Muscle layer of colon (tissue), 2 donors: ENCODE measurements at regions not wholly inside any gene's neighbourhood (a gene's known extent, or its start where the extent isn't known, plus 50 kb on each side); places are given as distances from the start of the nearest gene placed in this dataset.

Experiments used
- H3K27ac ChIP-seq: one replicate; pipeline ENCODE4 v1.7.0; 2013; ENCODE audit warnings: low read depth, mild to moderate bottlenecking, low read length, moderate library complexity
- H3K27me3 ChIP-seq, 2 donors: one replicate each; pipeline ENCODE4 v1.7.0; 2013; ENCODE audit warnings: low read length in 2 of 2, mild to moderate bottlenecking in 2 of 2; ENCODE audit not compliant: insufficient read depth in 2 of 2, control insufficient read depth in 1 of 2
- H3K36me3 ChIP-seq: one replicate; pipeline ENCODE4 v1.7.0; 2013; ENCODE audit warnings: mild to moderate bottlenecking, low read length; ENCODE audit not compliant: insufficient read depth
- H3K4me1 ChIP-seq: one replicate; pipeline ENCODE4 v1.7.0; 2013; ENCODE audit warnings: mild to moderate bottlenecking, low read length; ENCODE audit not compliant: insufficient read depth
- H3K4me3 ChIP-seq, 2 donors: one replicate each; pipeline ENCODE4 v1.7.0; 2013; ENCODE audit warnings: low read length in 2 of 2, low read depth in 1 of 2, mild to moderate bottlenecking in 1 of 2, moderate library complexity in 1 of 2
- H3K9ac ChIP-seq: one replicate; pipeline ENCODE4 v1.7.0; 2013; ENCODE audit warnings: low read length
- H3K9me3 ChIP-seq: one replicate; pipeline ENCODE4 v1.7.0; 2013; ENCODE audit warnings: mild to moderate bottlenecking, low read length
- donor health status: abdominal sarcoma.
- donor health status: Adenocarcinoma of cecum.

- no peaks in the 10 kb centered on the region for H3K9me3 ChIP-seq
- H3K9ac ChIP-seq: no peak overlapping the region
- H3K27ac ChIP-seq: no peak overlapping the region
- H3K27me3 ChIP-seq: no peaks in the 10 kb centered on the region
- H3K36me3 ChIP-seq: no peaks in the 10 kb centered on the region
- no peak overlapping the region for H3K4me3 ChIP-seq
- no peaks in the 10 kb centered on the region for H3K4me1 ChIP-seq
These were observed 496.9 kb upstream of the DIPK2B start for GRCh38 chrX:45697591-45697990.

DNA sequence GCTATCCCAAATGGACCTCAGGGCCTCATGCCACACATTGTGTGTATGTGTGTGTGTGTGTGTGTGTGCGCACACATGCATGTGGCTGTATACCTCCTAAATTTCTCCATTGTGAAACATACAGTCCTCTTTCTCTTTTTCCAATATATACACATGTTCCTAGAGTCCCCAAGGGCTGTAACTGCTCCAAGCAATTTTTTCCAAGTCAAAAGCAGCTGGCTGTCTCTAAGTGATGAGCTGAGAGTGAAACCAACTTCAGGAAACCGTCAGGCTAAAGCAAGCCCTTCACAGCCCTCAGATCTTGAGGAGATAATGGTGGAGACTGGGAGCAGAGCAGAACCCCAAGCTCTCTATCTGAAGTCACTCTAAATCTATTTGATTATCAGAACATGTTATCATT, 496.1 kb upstream of the DIPK2B start:
- Histone ChIP-seq H3K9me3 (no peaks in the 10 kb centered on the region), H3K4me3 (no peak overlapping the region), H3K4me1 (no peaks in the 10 kb centered on the region), H3K36me3 (no peaks in the 10 kb centered on the region), H3K9ac (no peak overlapping the region), H3K27ac (no peak overlapping the region), H3K27me3 (no peaks in the 10 kb centered on the region)

GRCh38 chrX:45689971-45690370, 489.3 kb upstream of the DIPK2B start:
- Histone ChIP-seq H3K27me3 (no peaks in the 10 kb centered on the region), H3K27ac (no peak overlapping the region), H3K9me3 (no peaks in the 10 kb centered on the region)

DNA sequence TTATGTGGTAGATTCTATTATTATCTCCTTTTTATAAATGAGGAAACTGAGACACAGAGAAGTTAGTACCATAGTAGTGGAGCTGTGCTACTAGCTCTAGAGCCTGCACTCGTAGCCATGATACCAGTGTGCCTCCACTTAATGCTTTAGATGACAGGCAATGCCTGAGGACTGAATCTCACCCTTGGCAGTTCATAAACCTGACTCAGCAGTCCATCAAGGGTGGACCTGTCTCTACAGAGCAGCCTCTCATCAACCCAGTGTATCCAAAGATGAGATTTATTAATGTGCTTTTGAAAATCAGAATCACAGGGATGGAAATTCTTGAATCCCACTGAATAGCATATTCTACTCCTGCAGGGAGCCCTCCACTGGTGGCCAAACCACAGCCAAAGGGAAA, 483.2 kb upstream of the DIPK2B start:
- H3K9me3 ChIP-seq: no peaks in the 10 kb centered on the region
- no peak overlapping the region for H3K27ac ChIP-seq
- no peaks in the 10 kb centered on the region for H3K4me1 ChIP-seq
- H3K36me3 ChIP-seq: no peaks in the 10 kb centered on the region
- no peak overlapping the region for H3K9ac ChIP-seq
- peaks cover 0 to 4% of the 10 kb centered on the region in 2 donors for H3K27me3 ChIP-seq
- H3K4me3 ChIP-seq: no peak overlapping the region

More at GRCh38 chrX:45689971-45690370, 489.3 kb upstream of the DIPK2B start:
- Histone ChIP-seq H3K4me1 (no peaks in the 10 kb centered on the region), H3K9ac (no peak overlapping the region), H3K36me3 (no peaks in the 10 kb centered on the region), H3K4me3 (no peak overlapping the region)

GRCh38 chrX:45681891-45682290, 481.2 kb upstream of the DIPK2B start:
- Histone ChIP-seq H3K4me1 (no peaks in the 10 kb centered on the region), H3K27me3 (peaks cover 0 to 4% of the 10 kb centered on the region in 2 donors), H3K27ac (no peak overlapping the region), H3K36me3 (no peaks in the 10 kb centered on the region), H3K9me3 (no peaks in the 10 kb centered on the region), H3K4me3 (no peak overlapping the region), H3K9ac (no peak overlapping the region)

- Histone ChIP-seq H3K9me3 (no peaks in the 10 kb centered on the region), H3K4me3 (no peak overlapping the region), H3K9ac (no peak overlapping the region), H3K27ac (no peak overlapping the region), H3K4me1 (peaks cover 5% of the 10 kb centered on the region), H3K36me3 (no peaks in the 10 kb centered on the region), H3K27me3 (no peaks in the 10 kb centered on the region)
These were observed 469.2 kb upstream of the DIPK2B start for GRCh38 chrX:45669715-45670340.

- H3K36me3 ChIP-seq: no peaks in the 10 kb centered on the region
- no peak overlapping the region for H3K4me3 ChIP-seq
- no peak overlapping the region for H3K9ac ChIP-seq
- H3K27me3 ChIP-seq: no peaks in the 10 kb centered on the region
- H3K27ac ChIP-seq: no peak overlapping the region
- peaks cover 5% of the 10 kb centered on the region for H3K4me1 ChIP-seq
- H3K9me3 ChIP-seq: no peaks in the 10 kb centered on the region
These were observed 468.2 kb upstream of the DIPK2B start for GRCh38 chrX:45668686-45669443.

- H3K4me1 ChIP-seq: peaks cover 5% of the 10 kb centered on the region
- H3K27me3 ChIP-seq: no peaks in the 10 kb centered on the region
- H3K9ac ChIP-seq: no peak overlapping the region
- no peak overlapping the region for H3K27ac ChIP-seq
- H3K4me3 ChIP-seq: no peak overlapping the region
- H3K9me3 ChIP-seq: no peaks in the 10 kb centered on the region
- no peaks in the 10 kb centered on the region for H3K36me3 ChIP-seq
These were observed 467.0 kb upstream of the DIPK2B start for GRCh38 chrX:45667666-45668065.

DNA sequence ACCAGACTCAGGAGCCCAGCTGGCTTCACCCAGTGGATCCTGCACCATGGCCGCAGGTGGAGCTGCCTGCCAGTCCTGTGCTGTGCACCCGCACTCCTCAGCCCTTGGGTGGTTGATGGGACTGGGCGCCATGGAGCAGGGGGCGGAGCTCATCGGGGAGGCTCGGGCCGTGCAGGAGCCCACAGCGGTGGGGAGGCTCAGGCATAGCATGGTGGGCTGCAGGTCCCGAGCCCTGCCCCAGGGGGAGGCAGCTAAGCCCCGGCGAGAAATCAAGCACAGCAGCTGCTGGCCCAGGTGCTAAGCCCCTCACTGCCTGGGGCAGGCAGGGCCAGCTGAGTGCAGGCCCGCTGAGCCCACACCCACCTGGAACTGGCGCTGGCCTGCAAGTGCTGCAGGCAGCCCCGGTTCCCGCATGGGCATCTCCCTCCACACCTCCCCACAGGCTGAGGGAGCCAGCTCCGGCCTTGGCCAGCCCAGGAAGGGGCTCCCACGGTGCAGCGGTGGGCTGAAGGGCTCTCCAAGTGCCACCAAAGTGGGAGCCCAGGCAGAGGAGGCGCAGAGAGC, 464.1 kb upstream of the DIPK2B start:
- H3K27me3 ChIP-seq: no peaks in the 10 kb centered on the region
- H3K9ac ChIP-seq: no peak overlapping the region
- no peak overlapping the region for H3K4me3 ChIP-seq
- peaks cover under 1% of the 10 kb centered on the region for H3K4me1 ChIP-seq
- H3K27ac ChIP-seq: no peak overlapping the region
- no peaks in the 10 kb centered on the region for H3K9me3 ChIP-seq
- H3K36me3 ChIP-seq: no peaks in the 10 kb centered on the region

DNA sequence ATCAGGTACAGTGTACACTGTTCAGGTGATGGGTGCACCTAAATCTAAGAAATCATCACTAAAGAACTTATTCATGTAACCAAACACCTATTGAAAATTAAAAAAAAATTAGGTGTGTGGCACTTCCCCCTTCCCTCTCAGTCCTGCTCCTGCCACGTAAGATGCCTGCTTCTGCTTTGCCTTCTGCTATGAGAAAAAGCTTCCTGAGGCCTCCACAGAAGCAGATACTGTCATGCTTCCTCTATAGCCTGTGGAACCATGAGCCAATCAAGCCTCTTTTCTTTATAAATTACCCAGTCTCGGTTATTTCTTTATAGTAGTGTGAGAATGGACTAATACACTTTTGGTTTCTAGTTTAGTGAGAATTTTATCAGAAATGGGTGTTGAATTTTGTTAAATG, 459.8 kb upstream of the DIPK2B start:
- Histone ChIP-seq H3K9ac (no peak overlapping the region), H3K27ac (no peak overlapping the region), H3K4me1 (no peaks in the 10 kb centered on the region), H3K27me3 (no peaks in the 10 kb centered on the region), H3K4me3 (no peak overlapping the region), H3K9me3 (no peaks in the 10 kb centered on the region), H3K36me3 (no peaks in the 10 kb centered on the region)

- Histone ChIP-seq H3K4me1 (no peaks in the 10 kb centered on the region), H3K27ac (no peak overlapping the region), H3K4me3 (no peak overlapping the region), H3K27me3 (no peaks in the 10 kb centered on the region), H3K9me3 (no peaks in the 10 kb centered on the region), H3K9ac (no peak overlapping the region), H3K36me3 (no peaks in the 10 kb centered on the region)
These were observed 432.7 kb upstream of the DIPK2B start for GRCh38 chrX:45633419-45633818.
